Esophagus muscularis mucosa (tissue), 4 donors: ENCODE measurements at regions not wholly inside any gene's neighbourhood (a gene's known extent, or its start where the extent isn't known, plus 50 kb on each side); places are given as distances from the start of the nearest gene placed in this dataset.
"Not testable (repeated sequence)": the region's sequence is repeated elsewhere in the genome, so short reads cannot be mapped to it uniquely, and the experiment has no call there.

Experiments used
- DNase-seq: peaks from one replicate; pipeline ENCODE4 v3.0.0-alpha.2; 2017; ENCODE audit errors: extremely low spot score
- H3K27ac ChIP-seq, 4 donors: fragments of 200-600 bp; sonication (generic); replicated peaks in 1 of 4; 1 replicate in 3 of 4; 2 replicates in 1 of 4; pipeline ENCODE4 v1.5.1; 2016 to 2019; ENCODE audit warnings: mild to moderate bottlenecking in 1 of 4
- H3K27me3 ChIP-seq, 4 donors: fragments of 200-600 bp; sonication (generic); one replicate each; pipeline versions ENCODE4 v1.5.1 to v1.6.0; 2016 to 2019
- H3K36me3 ChIP-seq, 4 donors: fragments of 200-600 bp; sonication (generic); one replicate each; pipeline ENCODE4 v1.5.1; 2016 to 2019
- H3K4me1 ChIP-seq, 4 donors: fragments of 200-600 bp; sonication (generic); one replicate each; pipeline ENCODE4 v1.5.1; 2016 to 2019
- H3K4me3 ChIP-seq, 4 donors: fragments of 200-600 bp; sonication (generic); 1 replicate in 2 of 4; 2 replicates in 2 of 4; pipeline ENCODE4 v1.5.1; 2016 to 2019; ENCODE audit warnings: mild to moderate bottlenecking in 4 of 4, moderate library complexity in 1 of 4
- H3K9me3 ChIP-seq, 4 donors: fragments of 200-600 bp; sonication (generic); 1 replicate in 3 of 4; 2 replicates in 1 of 4; pipeline ENCODE4 v1.5.1; 2016 to 2019
- CTCF ChIP-seq, 3 experiments: fragments of 200-600 bp in 2 of 3; fragments of 450-650 bp in 1 of 3; sonication (generic) in 2 of 3; IDR thresholded peaks; one replicate each; pipeline ENCODE4 v1.5.1; 2017 to 2019; ENCODE audit warnings: antibody characterized with exemption in 3 of 3, mild to moderate bottlenecking in 2 of 3, moderate library complexity in 1 of 3
- EP300 ChIP-seq: sonication (generic); formaldehyde crosslinking; IDR thresholded peaks from one replicate; pipeline ENCODE4 v1.6.1; 2017; ENCODE audit warnings: antibody characterized with exemption
- POLR2A ChIP-seq: fragments of 450-650 bp; IDR thresholded peaks from one replicate; pipeline ENCODE4 v1.6.1; 2017; ENCODE audit warnings: antibody characterized with exemption, moderate library complexity, mild to moderate bottlenecking, low read depth
- POLR2AphosphoS5 ChIP-seq, 2 donors: sonication (generic); formaldehyde crosslinking; IDR thresholded peaks; one replicate each; pipeline ENCODE4 v1.6.1; 2017; ENCODE audit warnings: antibody characterized with exemption in 2 of 2
- WGBS: methylation state at CpG from one replicate; pipeline ENCODE4 v1.1.5; 2018; 5-methylcytosine and 5-hydroxymethylcytosine counted together
- intact Hi-C: fragments of 100-400 bp; cut with DNase I; formaldehyde crosslinking; loops from one replicate; pipeline ENCODE4 v1.15.1; 2023

DNA sequence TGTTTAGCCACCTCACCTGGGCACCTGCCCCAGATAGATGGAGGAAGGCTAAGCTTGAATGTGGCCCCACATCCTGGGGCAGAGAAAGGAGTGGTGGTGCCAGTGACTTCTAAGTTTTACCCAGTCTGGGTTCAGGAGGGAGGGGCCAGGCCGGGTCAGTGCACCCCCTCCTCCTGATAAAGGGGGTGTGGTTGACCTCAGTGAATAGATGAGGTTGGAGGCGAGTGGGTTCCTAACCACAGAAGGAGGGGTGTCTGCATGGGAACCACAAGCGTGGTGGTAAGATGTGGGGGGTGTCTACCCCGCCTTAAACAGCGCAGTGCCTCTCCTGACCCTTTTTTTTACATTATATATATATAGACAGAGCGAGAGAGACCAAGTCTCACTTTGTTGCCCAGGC, 105.3 kb upstream of the KCTD7 start:
- H3K9me3 ChIP-seq, result no peaks in the 10 kb centered on the region
- H3K4me1 ChIP-seq, result no peaks in the 10 kb centered on the region
- intact Hi-C loops, result no loop called here
- WGBS, result 85% methylated on average over 6 of the region's 6 CpGs
- no peak overlapping the region for H3K4me3 ChIP-seq
- H3K36me3 ChIP-seq, result peaks cover 0 to 13% (median 6%) of the 10 kb centered on the region in 4 donors
- TF ChIP-seq CTCF (IDR thresholded peaks at IDR 0.05), result no peak
- no peak for TF ChIP-seq POLR2AphosphoS5 (IDR thresholded peaks at IDR 0.05)
- no peak for TF ChIP-seq EP300
- TF ChIP-seq POLR2A, result no peak
- H3K27me3 ChIP-seq, result no peaks in the 10 kb centered on the region
- no peak for DNase-seq
- H3K27ac ChIP-seq, result no peak overlapping the region

GRCh38 chr7:66524738-66525137, 103.9 kb upstream of the KCTD7 start:
- no peaks in the 10 kb centered on the region for H3K4me1 ChIP-seq
- H3K36me3 ChIP-seq, result peaks cover 0 to 25% (median 8%) of the 10 kb centered on the region in 4 donors
- DNase-seq, result no peak
- no peaks in the 10 kb centered on the region for H3K9me3 ChIP-seq
- H3K27me3 ChIP-seq, result no peaks in the 10 kb centered on the region
- no peak overlapping the region for H3K27ac ChIP-seq
- 94% methylated on average over 3 of the region's 5 CpGs for WGBS
- H3K4me3 ChIP-seq, result no peak overlapping the region
- TF ChIP-seq EP300 (no peak), POLR2AphosphoS5 (IDR thresholded peaks at IDR 0.05) (peak in 1 of 2 donors; percentile 1)
- intact Hi-C loops, result no loop called here

- DNase-seq, H3K9me3 ChIP-seq, H3K4me3 ChIP-seq, intact Hi-C loops, H3K4me1 ChIP-seq, H3K27ac ChIP-seq, H3K27me3 ChIP-seq: not testable (repeated sequence)
- 94% methylated on average over 4 of the region's 4 CpGs for WGBS
- H3K36me3 ChIP-seq, result peaks cover 0 to 43% (median 19%) of the 10 kb centered on the region in 4 donors
These were observed 101.9 kb upstream of the KCTD7 start for GRCh38 chr7:66526782-66527181.

DNA sequence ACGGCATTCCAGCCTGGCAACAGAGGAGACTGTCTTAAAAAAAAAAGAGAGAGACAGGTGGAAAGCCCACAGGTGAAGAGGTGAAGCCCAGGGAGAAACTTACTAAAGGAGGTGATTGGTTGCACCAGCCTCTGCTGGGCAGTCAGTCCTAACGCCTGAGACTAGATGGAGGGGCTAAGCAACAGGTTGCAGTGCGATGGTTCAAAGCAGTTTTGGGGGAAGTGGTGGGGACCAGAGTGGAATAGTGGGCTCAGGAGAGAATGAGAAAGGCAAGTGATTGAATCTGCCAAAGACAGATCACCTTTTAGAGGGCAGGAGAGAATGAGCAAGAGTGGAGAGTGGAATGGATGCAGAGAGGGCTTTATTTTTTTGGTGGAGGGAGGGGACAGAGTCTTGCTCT, 100.0 kb upstream of the KCTD7 start:
- Histone ChIP-seq H3K4me1 (no peaks in the 10 kb centered on the region), H3K36me3 (peaks cover 0 to 43% (median 19%) of the 10 kb centered on the region in 4 donors), H3K27ac (no peak overlapping the region), H3K27me3 (no peaks in the 10 kb centered on the region), H3K4me3 (no peak overlapping the region), H3K9me3 (no peaks in the 10 kb centered on the region)
- TF ChIP-seq CTCF (IDR thresholded peaks at IDR 0.05), result no peak
- TF ChIP-seq POLR2AphosphoS5 (IDR thresholded peaks at IDR 0.05), result no peak
- no peak for TF ChIP-seq EP300
- no peak for TF ChIP-seq POLR2A
- intact Hi-C loops, result no loop called here
- 96% methylated on average over 3 of the region's 3 CpGs for WGBS
- DNase-seq, result no peak

- TF ChIP-seq POLR2A (no peak), CTCF (IDR thresholded peaks at IDR 0.05) (no peak), POLR2AphosphoS5 (IDR thresholded peaks at IDR 0.05) (no peak), EP300 (no peak)
- 87% methylated on average over 15 of the region's 16 CpGs for WGBS
- DNase-seq, result no peak
- Histone ChIP-seq H3K27me3 (no peaks in the 10 kb centered on the region), H3K9me3 (no peaks in the 10 kb centered on the region), H3K36me3 (peaks cover 0 to 43% (median 17%) of the 10 kb centered on the region in 4 donors), H3K4me1 (no peaks in the 10 kb centered on the region), H3K4me3 (no peak overlapping the region), H3K27ac (no peak overlapping the region)
- intact Hi-C loops, result no loop called here
These were observed 98.6 kb upstream of the KCTD7 start for GRCh38 chr7:66529883-66530610.
